ENCODE measurements at regions not wholly inside any gene's neighbourhood (a gene's known extent, or its start where the extent isn't known, plus 50 kb on each side); places are given as distances from the start of the nearest gene placed in this dataset.

GRCh38 chr10:4177791-4178190 is 392.8 kb upstream of the KLF6 start:
- TF ChIP-seq, protein P1, sequence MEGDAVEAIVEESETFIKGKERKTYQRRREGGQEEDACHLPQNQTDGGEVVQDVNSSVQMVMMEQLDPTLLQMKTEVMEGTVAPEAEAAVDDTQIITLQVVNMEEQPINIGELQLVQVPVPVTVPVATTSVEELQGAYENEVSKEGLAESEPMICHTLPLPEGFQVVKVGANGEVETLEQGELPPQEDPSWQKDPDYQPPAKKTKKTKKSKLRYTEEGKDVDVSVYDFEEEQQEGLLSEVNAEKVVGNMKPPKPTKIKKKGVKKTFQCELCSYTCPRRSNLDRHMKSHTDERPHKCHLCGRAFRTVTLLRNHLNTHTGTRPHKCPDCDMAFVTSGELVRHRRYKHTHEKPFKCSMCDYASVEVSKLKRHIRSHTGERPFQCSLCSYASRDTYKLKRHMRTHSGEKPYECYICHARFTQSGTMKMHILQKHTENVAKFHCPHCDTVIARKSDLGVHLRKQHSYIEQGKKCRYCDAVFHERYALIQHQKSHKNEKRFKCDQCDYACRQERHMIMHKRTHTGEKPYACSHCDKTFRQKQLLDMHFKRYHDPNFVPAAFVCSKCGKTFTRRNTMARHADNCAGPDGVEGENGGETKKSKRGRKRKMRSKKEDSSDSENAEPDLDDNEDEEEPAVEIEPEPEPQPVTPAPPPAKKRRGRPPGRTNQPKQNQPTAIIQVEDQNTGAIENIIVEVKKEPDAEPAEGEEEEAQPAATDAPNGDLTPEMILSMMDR (conservative IDR thresholded peaks at IDR 0.05; ENCODE audit: low read depth, low read length) = no peak
- no peak for TF ChIP-seq EZH2 (IDR thresholded peaks at IDR 0.05; ENCODE audit: low read length, unreplicated experiment)

Measured in PC-3 (cell line).